Mesenchymal stem cell (in vitro differentiated cells and primary cell): ENCODE measurements at regions not wholly inside any gene's neighbourhood (a gene's known extent, or its start where the extent isn't known, plus 50 kb on each side); places are given as distances from the start of the nearest gene placed in this dataset.

Experiments
- DNase-seq: peaks from one replicate; pipeline ENCODE4 v3.0.0-alpha.2; 2013
- H2AFZ ChIP-seq: one replicate; pipeline ENCODE4 v1.6.1; 2013; ENCODE audit warnings: low read depth, mild to moderate bottlenecking, control low read depth, inconsistent platforms, low read length, moderate library complexity
- H2AK5ac ChIP-seq: 2 replicates; pipeline ENCODE4 v1.6.1; 2013; ENCODE audit warnings: low read length, moderate library complexity, mild to moderate bottlenecking, inconsistent platforms; ENCODE audit not compliant: severe bottlenecking
- H2BK120ac ChIP-seq: one replicate; pipeline ENCODE4 v1.6.1; 2013; ENCODE audit warnings: low read depth, mild to moderate bottlenecking, inconsistent platforms, low read length, moderate library complexity
- H2BK12ac ChIP-seq, 2 experiments: one replicate each; pipeline ENCODE4 v1.6.1; 2013; ENCODE audit warnings: inconsistent platforms in 2 of 2, low read length in 2 of 2, mild to moderate bottlenecking in 2 of 2, moderate library complexity in 2 of 2, control low read depth in 1 of 2
- H2BK15ac ChIP-seq: one replicate; pipeline ENCODE4 v1.6.1; 2013; ENCODE audit warnings: mild to moderate bottlenecking, low read depth, inconsistent platforms; ENCODE audit not compliant: poor library complexity, severe bottlenecking
- H2BK5ac ChIP-seq: 2 replicates; pipeline ENCODE4 v1.6.1; 2013; ENCODE audit warnings: low read depth, mild to moderate bottlenecking, low read length, control low read depth, inconsistent platforms; ENCODE audit not compliant: poor library complexity, severe bottlenecking
- H3K14ac ChIP-seq, 2 experiments: one replicate each; pipeline ENCODE4 v1.6.1; 2013; ENCODE audit warnings: inconsistent platforms in 2 of 2, low read length in 2 of 2, control low read depth in 1 of 2, mild to moderate bottlenecking in 1 of 2, moderate library complexity in 1 of 2
- H3K18ac ChIP-seq, 2 experiments: one replicate each; pipeline ENCODE4 v1.6.1; 2013; ENCODE audit warnings: inconsistent platforms in 2 of 2, low read length in 2 of 2, control low read depth in 1 of 2, low read depth in 1 of 2, mild to moderate bottlenecking in 1 of 2
- H3K23ac ChIP-seq, 2 experiments: one replicate each; pipeline ENCODE4 v1.6.1; 2013; ENCODE audit warnings: inconsistent platforms in 2 of 2, low read length in 2 of 2, mild to moderate bottlenecking in 2 of 2, moderate library complexity in 2 of 2, control low read depth in 1 of 2
- H3K27ac ChIP-seq: 2 replicates; pipeline ENCODE4 v1.5.1; 2013; ENCODE audit warnings: mild to moderate bottlenecking, moderate library complexity, low read length, control low read depth, inconsistent platforms; ENCODE audit not compliant: poor library complexity, severe bottlenecking
- H3K27me3 ChIP-seq, 2 experiments: 2 replicates each; pipeline versions ENCODE4 v1.6.1 to v1.7.0; 2013; ENCODE audit warnings: low read length in 2 of 2, mild to moderate bottlenecking in 2 of 2, moderate library complexity in 2 of 2, control low read depth in 1 of 2, inconsistent platforms in 1 of 2; ENCODE audit not compliant: control insufficient read depth in 1 of 2, insufficient read depth in 1 of 2
- H3K36me3 ChIP-seq, 2 experiments: 2 replicates each; pipeline versions ENCODE4 v1.6.1 to v1.7.0; 2013; ENCODE audit warnings: low read length in 2 of 2, control low read depth in 1 of 2, inconsistent platforms in 1 of 2, low read depth in 1 of 2, mild to moderate bottlenecking in 1 of 2; ENCODE audit not compliant: insufficient read depth in 2 of 2, control insufficient read depth in 1 of 2
- H3K4ac ChIP-seq, 2 experiments: one replicate each; pipeline ENCODE4 v1.6.1; 2013; ENCODE audit warnings: inconsistent platforms in 2 of 2, low read length in 2 of 2, mild to moderate bottlenecking in 2 of 2, moderate library complexity in 2 of 2, control low read depth in 1 of 2, low read depth in 1 of 2
- H3K4me1 ChIP-seq: 2 replicates; pipeline ENCODE4 v1.6.1; 2013; ENCODE audit warnings: low read depth, low read length, control low read depth; ENCODE audit not compliant: control insufficient read depth, insufficient read depth
- H3K4me2 ChIP-seq: 2 replicates; pipeline ENCODE4 v1.6.1; 2013; ENCODE audit warnings: low read length, mild to moderate bottlenecking, inconsistent platforms; ENCODE audit not compliant: poor library complexity, severe bottlenecking
- H3K4me3 ChIP-seq, 2 experiments: 2 replicates each; pipeline versions ENCODE4 v1.5.1 to v1.7.0; 2013; ENCODE audit warnings: low read length in 2 of 2, mild to moderate bottlenecking in 2 of 2, control low read depth in 1 of 2, low read depth in 1 of 2; ENCODE audit not compliant: insufficient read depth in 1 of 2
- H3K79me1 ChIP-seq: replicated peaks from 2 replicates; pipeline ENCODE4 v1.6.1; 2013; ENCODE audit warnings: mild to moderate bottlenecking, control low read depth, low read length, inconsistent platforms; ENCODE audit not compliant: poor library complexity, severe bottlenecking
- H3K9ac ChIP-seq: 2 replicates; pipeline ENCODE4 v1.7.0; 2013; ENCODE audit warnings: mild to moderate bottlenecking, low read length, moderate library complexity
- H3K9me3 ChIP-seq: 2 replicates; pipeline ENCODE4 v1.7.0; 2013; ENCODE audit warnings: mild to moderate bottlenecking, low read length; ENCODE audit not compliant: control insufficient read depth
- H4K8ac ChIP-seq: one replicate; pipeline ENCODE4 v1.6.1; 2013; ENCODE audit warnings: inconsistent platforms, mild to moderate bottlenecking, low read length, moderate library complexity
- H4K91ac ChIP-seq: one replicate; pipeline ENCODE4 v1.6.1; 2013; ENCODE audit warnings: mild to moderate bottlenecking, low read length, inconsistent platforms
- WGBS: methylation state at CpG from one replicate; pipeline ENCODE4 v1.1.7; 2013; ENCODE audit warnings: mixed read lengths; 5-methylcytosine and 5-hydroxymethylcytosine counted together

DNA sequence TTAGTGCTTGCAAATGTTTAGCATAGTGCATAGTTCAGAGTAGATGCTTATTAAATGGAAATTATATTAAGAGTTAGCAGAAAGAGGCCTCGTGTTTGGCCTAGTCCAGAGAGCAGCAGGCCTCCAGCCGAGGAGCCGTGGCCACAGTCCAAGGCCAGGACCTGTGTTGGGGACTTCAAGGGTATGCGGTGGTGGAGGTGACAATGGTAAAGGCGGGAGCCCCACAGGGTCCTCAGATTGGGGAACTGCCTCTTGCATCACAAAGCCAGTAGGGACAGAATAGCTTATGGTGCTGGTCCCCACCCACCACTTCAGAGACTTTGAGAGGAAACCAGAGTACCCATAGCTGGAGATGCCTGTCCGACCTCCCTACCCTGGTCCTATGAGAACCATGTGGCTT, 554.6 kb upstream of the RIOK2 start:
- H3K79me1 ChIP-seq: no peaks in the 10 kb centered on the region
- H2BK12ac ChIP-seq: no peak overlapping the region
- H3K27me3 ChIP-seq: no peaks in the 10 kb centered on the region
- H3K18ac ChIP-seq: no peak overlapping the region
- H2BK15ac ChIP-seq: no peak overlapping the region
- no peak overlapping the region for H2BK5ac ChIP-seq
- no peaks in the 10 kb centered on the region for H3K36me3 ChIP-seq
- H3K14ac ChIP-seq: no peak overlapping the region
- H4K91ac ChIP-seq: no peak overlapping the region
- H2AK5ac ChIP-seq: no peak overlapping the region
- no peak for DNase-seq
- no peak overlapping the region for H3K4me3 ChIP-seq
- H3K4me2 ChIP-seq: no peak overlapping the region
- no peak overlapping the region for H4K8ac ChIP-seq
- H3K9ac ChIP-seq: no peak overlapping the region
- H2AFZ ChIP-seq: no peak overlapping the region
- H3K9me3 ChIP-seq: no peaks in the 10 kb centered on the region
- H3K27ac ChIP-seq: no peak overlapping the region
- 96% methylated on average over 6 of the region's 6 CpGs for WGBS
- H3K4ac ChIP-seq: no peak overlapping the region
- H3K4me1 ChIP-seq: no peaks in the 10 kb centered on the region
- no peak overlapping the region for H3K23ac ChIP-seq
- no peak overlapping the region for H2BK120ac ChIP-seq

DNA sequence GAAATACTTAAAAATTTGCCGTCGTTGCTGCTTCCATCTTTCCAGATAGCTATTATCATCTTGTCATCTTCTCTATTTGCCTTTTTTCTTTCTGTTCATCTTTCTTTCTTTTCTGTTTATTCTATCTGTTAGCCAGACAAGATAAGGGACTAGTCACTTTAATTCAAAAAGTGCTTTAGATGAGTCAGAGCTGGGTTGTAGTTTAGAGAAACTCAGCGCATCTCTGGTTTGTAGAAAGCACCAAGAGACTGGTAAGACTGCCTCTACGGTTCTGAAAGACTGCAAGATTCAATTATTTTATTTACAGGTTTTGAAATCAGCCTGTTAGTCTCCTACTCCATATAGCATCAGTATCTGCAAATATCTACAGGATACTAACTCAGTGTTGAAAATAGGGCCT, 562.8 kb upstream of the RIOK2 start:
- Histone ChIP-seq H3K36me3 (no peaks in the 10 kb centered on the region), H2AFZ (no peak overlapping the region), H3K14ac (no peak overlapping the region), H2BK5ac (no peak overlapping the region), H3K23ac (no peak overlapping the region), H3K4me2 (no peak overlapping the region), H3K9me3 (no peaks in the 10 kb centered on the region), H3K27me3 (no peaks in the 10 kb centered on the region), H3K27ac (no peak overlapping the region), H3K4me1 (no peaks in the 10 kb centered on the region), H3K4me3 (no peak overlapping the region), H4K91ac (no peak overlapping the region), H2AK5ac (no peak overlapping the region), H2BK120ac (no peak overlapping the region), H2BK15ac (no peak overlapping the region), H3K18ac (no peak overlapping the region), H3K9ac (no peak overlapping the region), H3K4ac (no peak overlapping the region), H2BK12ac (no peak overlapping the region), H4K8ac (no peak overlapping the region), H3K79me1 (no peaks in the 10 kb centered on the region)
- DNase-seq: peak; percentile 6
- WGBS: 96% methylated on average over 2 of the region's 4 CpGs

DNA sequence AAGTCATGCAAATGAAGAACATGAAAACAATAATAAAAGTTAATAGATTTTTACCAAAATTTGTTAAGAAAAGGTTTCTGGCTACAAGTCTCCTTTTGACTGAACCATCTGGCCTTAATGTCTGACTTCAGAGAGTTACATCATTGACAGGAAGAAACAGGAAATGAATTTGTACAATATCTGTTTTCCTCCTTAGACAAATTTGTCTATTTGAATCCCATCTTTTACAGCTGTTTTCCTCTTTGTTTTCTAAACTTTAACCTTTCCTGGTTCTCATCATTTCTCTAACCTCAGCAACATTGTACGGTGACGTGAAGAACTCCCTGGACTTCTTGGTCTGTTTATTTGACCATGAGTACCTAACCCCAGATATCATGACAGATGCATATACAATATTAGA, 567.5 kb upstream of the RIOK2 start:
- H3K4me1 ChIP-seq: no peaks in the 10 kb centered on the region
- no peak overlapping the region for H3K27ac ChIP-seq
- H3K18ac ChIP-seq: no peak overlapping the region
- no peak overlapping the region for H3K23ac ChIP-seq
- no peaks in the 10 kb centered on the region for H3K79me1 ChIP-seq
- no peak overlapping the region for H2BK120ac ChIP-seq
- no peak overlapping the region for H3K4me3 ChIP-seq
- no peak overlapping the region for H2BK12ac ChIP-seq
- DNase-seq: no peak
- H3K9me3 ChIP-seq: no peaks in the 10 kb centered on the region
- no peak overlapping the region for H4K8ac ChIP-seq
- H3K27me3 ChIP-seq: no peaks in the 10 kb centered on the region
- no peaks in the 10 kb centered on the region for H3K36me3 ChIP-seq
- no peak overlapping the region for H3K4me2 ChIP-seq
- no peak overlapping the region for H3K9ac ChIP-seq
- no peak overlapping the region for H3K4ac ChIP-seq
- H2AFZ ChIP-seq: no peak overlapping the region
- no peak overlapping the region for H2BK15ac ChIP-seq
- 94% methylated on average over 2 of the region's 2 CpGs for WGBS
- H2AK5ac ChIP-seq: no peak overlapping the region
- no peak overlapping the region for H2BK5ac ChIP-seq
- no peak overlapping the region for H3K14ac ChIP-seq
- H4K91ac ChIP-seq: no peak overlapping the region

DNA sequence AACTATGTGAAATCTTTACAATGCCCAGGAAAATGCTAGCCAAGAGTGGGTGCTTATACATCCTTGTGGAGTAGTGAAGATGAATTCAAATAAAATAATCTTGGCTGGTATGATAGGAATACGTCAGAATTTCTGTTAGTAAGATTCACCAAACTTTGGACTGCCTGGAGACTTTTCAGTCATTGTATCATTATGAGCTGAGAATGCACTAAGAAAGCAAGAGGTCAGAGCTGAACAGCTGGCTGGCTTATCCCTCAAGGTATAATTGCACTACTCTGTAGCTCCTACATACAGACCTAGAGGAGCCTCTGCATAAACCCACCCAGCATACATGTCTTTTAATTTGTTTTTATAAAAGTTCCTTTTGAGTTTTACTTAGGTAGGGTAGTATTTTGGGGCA, 568.5 kb upstream of the RIOK2 start:
- Histone ChIP-seq H3K79me1 (no peaks in the 10 kb centered on the region), H3K23ac (no peak overlapping the region), H3K36me3 (no peaks in the 10 kb centered on the region), H3K14ac (no peak overlapping the region), H3K4me3 (no peak overlapping the region), H2AK5ac (no peak overlapping the region), H3K4me2 (no peak overlapping the region), H2BK12ac (no peak overlapping the region), H2BK120ac (no peak overlapping the region), H2AFZ (no peak overlapping the region), H2BK5ac (no peak overlapping the region), H3K18ac (no peak overlapping the region), H3K9me3 (no peaks in the 10 kb centered on the region), H2BK15ac (no peak overlapping the region), H3K4me1 (no peaks in the 10 kb centered on the region), H3K9ac (no peak overlapping the region), H3K27ac (no peak overlapping the region), H3K27me3 (no peaks in the 10 kb centered on the region), H3K4ac (no peak overlapping the region), H4K91ac (no peak overlapping the region), H4K8ac (no peak overlapping the region)
- no peak for DNase-seq
- WGBS: 85% methylated on average over 1 of the region's 1 CpG
